Mesenchymal stem cell (in vitro differentiated cells and primary cell): ENCODE measurements at regions not wholly inside any gene's neighbourhood (a gene's known extent, or its start where the extent isn't known, plus 50 kb on each side); places are given as distances from the start of the nearest gene placed in this dataset.

ENCODE experiments used
- DNase-seq: peaks from one replicate; pipeline ENCODE4 v3.0.0-alpha.2; 2013
- H2AFZ ChIP-seq: one replicate; pipeline ENCODE4 v1.6.1; 2013; ENCODE audit warnings: low read depth, mild to moderate bottlenecking, control low read depth, inconsistent platforms, low read length, moderate library complexity
- H2AK5ac ChIP-seq: 2 replicates; pipeline ENCODE4 v1.6.1; 2013; ENCODE audit warnings: low read length, moderate library complexity, mild to moderate bottlenecking, inconsistent platforms; ENCODE audit not compliant: severe bottlenecking
- H2BK120ac ChIP-seq: one replicate; pipeline ENCODE4 v1.6.1; 2013; ENCODE audit warnings: low read depth, mild to moderate bottlenecking, inconsistent platforms, low read length, moderate library complexity
- H2BK12ac ChIP-seq, 2 experiments: one replicate each; pipeline ENCODE4 v1.6.1; 2013; ENCODE audit warnings: inconsistent platforms in 2 of 2, low read length in 2 of 2, mild to moderate bottlenecking in 2 of 2, moderate library complexity in 2 of 2, control low read depth in 1 of 2
- H2BK15ac ChIP-seq: one replicate; pipeline ENCODE4 v1.6.1; 2013; ENCODE audit warnings: mild to moderate bottlenecking, low read depth, inconsistent platforms; ENCODE audit not compliant: poor library complexity, severe bottlenecking
- H2BK5ac ChIP-seq: 2 replicates; pipeline ENCODE4 v1.6.1; 2013; ENCODE audit warnings: low read depth, mild to moderate bottlenecking, low read length, control low read depth, inconsistent platforms; ENCODE audit not compliant: poor library complexity, severe bottlenecking
- H3K14ac ChIP-seq, 2 experiments: one replicate each; pipeline ENCODE4 v1.6.1; 2013; ENCODE audit warnings: inconsistent platforms in 2 of 2, low read length in 2 of 2, control low read depth in 1 of 2, mild to moderate bottlenecking in 1 of 2, moderate library complexity in 1 of 2
- H3K18ac ChIP-seq, 2 experiments: one replicate each; pipeline ENCODE4 v1.6.1; 2013; ENCODE audit warnings: inconsistent platforms in 2 of 2, low read length in 2 of 2, control low read depth in 1 of 2, low read depth in 1 of 2, mild to moderate bottlenecking in 1 of 2
- H3K23ac ChIP-seq, 2 experiments: one replicate each; pipeline ENCODE4 v1.6.1; 2013; ENCODE audit warnings: inconsistent platforms in 2 of 2, low read length in 2 of 2, mild to moderate bottlenecking in 2 of 2, moderate library complexity in 2 of 2, control low read depth in 1 of 2
- H3K27ac ChIP-seq: 2 replicates; pipeline ENCODE4 v1.5.1; 2013; ENCODE audit warnings: mild to moderate bottlenecking, moderate library complexity, low read length, control low read depth, inconsistent platforms; ENCODE audit not compliant: poor library complexity, severe bottlenecking
- H3K27me3 ChIP-seq, 2 experiments: 2 replicates each; pipeline versions ENCODE4 v1.6.1 to v1.7.0; 2013; ENCODE audit warnings: low read length in 2 of 2, mild to moderate bottlenecking in 2 of 2, moderate library complexity in 2 of 2, control low read depth in 1 of 2, inconsistent platforms in 1 of 2; ENCODE audit not compliant: control insufficient read depth in 1 of 2, insufficient read depth in 1 of 2
- H3K36me3 ChIP-seq, 2 experiments: 2 replicates each; pipeline versions ENCODE4 v1.6.1 to v1.7.0; 2013; ENCODE audit warnings: low read length in 2 of 2, control low read depth in 1 of 2, inconsistent platforms in 1 of 2, low read depth in 1 of 2, mild to moderate bottlenecking in 1 of 2; ENCODE audit not compliant: insufficient read depth in 2 of 2, control insufficient read depth in 1 of 2
- H3K4ac ChIP-seq, 2 experiments: one replicate each; pipeline ENCODE4 v1.6.1; 2013; ENCODE audit warnings: inconsistent platforms in 2 of 2, low read length in 2 of 2, mild to moderate bottlenecking in 2 of 2, moderate library complexity in 2 of 2, control low read depth in 1 of 2, low read depth in 1 of 2
- H3K4me1 ChIP-seq: 2 replicates; pipeline ENCODE4 v1.6.1; 2013; ENCODE audit warnings: low read depth, low read length, control low read depth; ENCODE audit not compliant: control insufficient read depth, insufficient read depth
- H3K4me2 ChIP-seq: 2 replicates; pipeline ENCODE4 v1.6.1; 2013; ENCODE audit warnings: low read length, mild to moderate bottlenecking, inconsistent platforms; ENCODE audit not compliant: poor library complexity, severe bottlenecking
- H3K4me3 ChIP-seq, 2 experiments: 2 replicates each; pipeline versions ENCODE4 v1.5.1 to v1.7.0; 2013; ENCODE audit warnings: low read length in 2 of 2, mild to moderate bottlenecking in 2 of 2, control low read depth in 1 of 2, low read depth in 1 of 2; ENCODE audit not compliant: insufficient read depth in 1 of 2
- H3K79me1 ChIP-seq: replicated peaks from 2 replicates; pipeline ENCODE4 v1.6.1; 2013; ENCODE audit warnings: mild to moderate bottlenecking, control low read depth, low read length, inconsistent platforms; ENCODE audit not compliant: poor library complexity, severe bottlenecking
- H3K9ac ChIP-seq: 2 replicates; pipeline ENCODE4 v1.7.0; 2013; ENCODE audit warnings: mild to moderate bottlenecking, low read length, moderate library complexity
- H3K9me3 ChIP-seq: 2 replicates; pipeline ENCODE4 v1.7.0; 2013; ENCODE audit warnings: mild to moderate bottlenecking, low read length; ENCODE audit not compliant: control insufficient read depth
- H4K8ac ChIP-seq: one replicate; pipeline ENCODE4 v1.6.1; 2013; ENCODE audit warnings: inconsistent platforms, mild to moderate bottlenecking, low read length, moderate library complexity
- H4K91ac ChIP-seq: one replicate; pipeline ENCODE4 v1.6.1; 2013; ENCODE audit warnings: mild to moderate bottlenecking, low read length, inconsistent platforms
- WGBS: methylation state at CpG from one replicate; pipeline ENCODE4 v1.1.7; 2013; ENCODE audit warnings: mixed read lengths; 5-methylcytosine and 5-hydroxymethylcytosine counted together

- Histone ChIP-seq H3K9ac (no peak overlapping the region), H4K91ac (no peak overlapping the region), H3K9me3 (no peaks in the 10 kb centered on the region), H2BK120ac (no peak overlapping the region), H3K14ac (no peak overlapping the region), H3K4me3 (no peak overlapping the region), H3K27me3 (peaks cover 0 to 17% of the 10 kb centered on the region in 2 experiments), H2BK5ac (no peak overlapping the region), H3K23ac (no peak overlapping the region), H3K79me1 (no peaks in the 10 kb centered on the region), H3K4me1 (no peaks in the 10 kb centered on the region), H3K36me3 (no peaks in the 10 kb centered on the region), H4K8ac (no peak overlapping the region), H3K4me2 (no peak overlapping the region), H3K18ac (no peak overlapping the region), H3K4ac (no peak overlapping the region), H2AFZ (no peak overlapping the region), H2AK5ac (no peak overlapping the region), H2BK12ac (no peak overlapping the region), H2BK15ac (no peak overlapping the region), H3K27ac (no peak overlapping the region)
- DNase-seq: no peak
- no CpG with 5 or more reads among the region's 1 CpG for WGBS
Observed at GRCh38 chr1:172754609-172755008, 95.7 kb downstream of the FASLG start.

GRCh38 chr1:172755099-172755498 is 96.2 kb downstream of the FASLG start:
- H2AFZ ChIP-seq: no peak overlapping the region
- H3K4me2 ChIP-seq: no peak overlapping the region
- H3K27me3 ChIP-seq: peaks cover 0 to 17% of the 10 kb centered on the region in 2 experiments
- no peak overlapping the region for H3K18ac ChIP-seq
- H2BK120ac ChIP-seq: no peak overlapping the region
- H3K79me1 ChIP-seq: no peaks in the 10 kb centered on the region
- no peak overlapping the region for H4K91ac ChIP-seq
- H3K23ac ChIP-seq: no peak overlapping the region
- no peak overlapping the region for H2BK15ac ChIP-seq
- H3K36me3 ChIP-seq: no peaks in the 10 kb centered on the region
- H3K27ac ChIP-seq: no peak overlapping the region
- WGBS: 97% methylated on average over 5 of the region's 7 CpGs
- no peak overlapping the region for H2AK5ac ChIP-seq
- no peak overlapping the region for H4K8ac ChIP-seq
- no peak overlapping the region for H3K9ac ChIP-seq
- H2BK5ac ChIP-seq: no peak overlapping the region
- no peak overlapping the region for H3K4ac ChIP-seq
- no peaks in the 10 kb centered on the region for H3K9me3 ChIP-seq
- H3K4me3 ChIP-seq: no peak overlapping the region
- H3K14ac ChIP-seq: no peak overlapping the region
- no peaks in the 10 kb centered on the region for H3K4me1 ChIP-seq
- H2BK12ac ChIP-seq: no peak overlapping the region
- DNase-seq: no peak

GRCh38 chr1:172756024-172756423 is 97.1 kb downstream of the FASLG start:
- Histone ChIP-seq H3K4me1 (no peaks in the 10 kb centered on the region), H3K27ac (no peak overlapping the region), H2BK12ac (no peak overlapping the region), H2BK120ac (no peak overlapping the region), H3K36me3 (no peaks in the 10 kb centered on the region), H3K4me2 (no peak overlapping the region), H2AK5ac (no peak overlapping the region), H3K9ac (no peak overlapping the region), H2BK5ac (no peak overlapping the region), H4K91ac (no peak overlapping the region), H3K18ac (no peak overlapping the region), H2AFZ (no peak overlapping the region), H3K4ac (no peak overlapping the region), H3K27me3 (peaks cover 0 to 16% of the 10 kb centered on the region in 2 experiments), H3K14ac (no peak overlapping the region), H2BK15ac (no peak overlapping the region), H3K9me3 (no peaks in the 10 kb centered on the region), H3K4me3 (no peak overlapping the region), H3K23ac (no peak overlapping the region), H3K79me1 (no peaks in the 10 kb centered on the region), H4K8ac (no peak overlapping the region)
- WGBS: 89% methylated on average over 3 of the region's 4 CpGs
- no peak for DNase-seq

DNA sequence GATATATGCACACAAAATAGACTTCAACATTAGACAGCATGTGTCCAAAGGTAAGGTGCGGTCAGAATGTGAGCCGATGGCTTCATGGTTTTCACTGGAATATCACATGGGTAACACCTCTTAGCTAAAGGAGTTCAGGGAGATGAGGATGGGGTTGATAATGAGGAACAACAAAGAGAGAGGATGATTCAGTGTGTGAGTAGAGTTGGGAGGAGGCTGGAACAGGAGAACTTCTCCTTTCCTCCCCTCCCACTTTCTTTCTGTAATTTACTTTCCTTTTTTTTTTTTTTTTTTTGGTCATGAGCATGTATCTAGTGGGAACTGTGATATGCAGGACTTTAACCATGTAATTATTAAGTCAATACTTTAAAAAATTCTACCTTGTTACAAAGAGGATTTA is 99.4 kb downstream of the FASLG start:
- Histone ChIP-seq H3K27ac (no peak overlapping the region), H2BK12ac (no peak overlapping the region), H2AK5ac (no peak overlapping the region), H2BK120ac (no peak overlapping the region), H4K91ac (no peak overlapping the region), H3K9ac (no peak overlapping the region), H2BK5ac (no peak overlapping the region), H3K27me3 (peaks cover 0 to 8% of the 10 kb centered on the region in 2 experiments), H2AFZ (no peak overlapping the region), H3K14ac (no peak overlapping the region), H3K18ac (no peak overlapping the region), H3K36me3 (no peaks in the 10 kb centered on the region), H2BK15ac (no peak overlapping the region), H3K23ac (no peak overlapping the region), H3K4me2 (no peak overlapping the region), H3K9me3 (no peaks in the 10 kb centered on the region), H3K4me3 (no peak overlapping the region), H3K4me1 (no peaks in the 10 kb centered on the region), H3K79me1 (no peaks in the 10 kb centered on the region), H3K4ac (no peak overlapping the region), H4K8ac (no peak overlapping the region)
- no peak for DNase-seq
- WGBS: 91% methylated on average over 2 of the region's 2 CpGs
